IPS-NIHi7 (cell line): ENCODE measurements at regions not wholly inside any gene's neighbourhood (a gene's known extent, or its start where the extent isn't known, plus 50 kb on each side); places are given as distances from the start of the nearest gene placed in this dataset.

ENCODE experiments used
- DNase-seq: peaks from one replicate; pipeline ENCODE4 v3.0.0; 2012; ENCODE audit warnings: mixed read lengths; ENCODE audit errors: extremely low spot score

DNA sequence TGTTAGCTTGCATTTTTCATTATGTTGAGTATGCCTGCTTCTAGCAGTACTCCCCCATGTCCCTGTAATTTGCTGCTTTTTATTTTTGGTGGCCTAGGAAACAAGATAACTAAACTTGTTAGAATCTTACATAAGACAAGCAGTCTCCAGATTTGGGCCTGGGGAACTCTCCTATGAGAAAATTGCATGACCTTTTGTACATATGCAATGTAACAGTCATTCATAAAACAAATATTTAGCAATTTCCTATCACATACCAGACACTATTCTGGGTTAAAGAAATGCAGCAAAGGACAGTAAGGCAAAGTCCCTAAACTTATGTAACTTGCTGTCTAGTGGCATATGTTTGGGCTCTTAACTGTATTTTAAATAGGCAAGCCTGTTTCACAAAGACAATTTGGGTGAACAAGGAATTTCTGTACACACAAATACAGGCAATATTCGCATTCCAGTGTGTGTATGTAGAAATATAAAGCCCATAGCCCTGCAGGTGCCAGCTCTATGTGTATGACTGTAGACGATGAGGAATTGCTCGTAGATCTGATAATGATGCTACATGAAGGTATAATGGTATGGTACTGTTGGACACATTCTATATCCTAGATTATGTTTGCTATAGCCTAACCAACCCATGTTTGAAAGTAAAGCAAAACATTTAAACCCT is 305.2 kb upstream of the CITED2 start:
- DNase-seq = no peak

DNA sequence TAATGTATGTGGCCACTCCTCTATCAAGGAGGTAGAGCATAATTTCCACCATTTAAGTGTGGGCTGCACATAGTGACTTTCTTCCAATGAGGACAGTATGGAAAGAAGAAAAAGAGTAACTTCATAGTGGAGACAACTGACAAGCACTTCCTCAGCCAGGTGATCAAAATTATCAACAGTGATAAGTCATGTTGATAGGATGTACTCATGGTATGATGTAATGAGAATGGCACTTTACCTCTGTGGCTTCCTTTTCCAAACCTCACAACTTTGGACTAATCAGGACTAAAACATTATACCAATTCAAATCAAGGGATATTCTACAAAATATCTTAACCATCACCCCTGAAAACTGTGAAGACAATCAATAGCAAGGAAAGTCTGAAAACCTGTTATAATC is 302.3 kb upstream of the CITED2 start:
- DNase-seq = no peak

DNA sequence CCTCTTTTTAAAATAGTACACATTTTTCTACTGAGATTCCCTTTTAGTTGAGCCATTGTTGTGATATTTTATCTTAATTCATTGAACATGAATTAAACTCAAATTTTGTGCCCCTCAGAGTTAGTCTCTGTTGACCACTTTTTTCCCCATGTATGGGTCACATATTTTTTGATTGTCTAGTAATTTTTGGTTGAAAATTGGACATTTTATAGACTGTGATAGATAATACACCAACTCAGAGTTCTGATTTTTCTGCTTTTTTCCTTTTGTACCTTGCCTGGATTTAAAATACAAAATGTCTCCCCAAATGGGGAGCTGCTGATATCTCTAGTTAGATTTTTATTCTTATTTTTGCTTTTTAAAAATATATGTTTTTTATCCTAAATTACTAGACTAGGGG is 291.8 kb upstream of the CITED2 start:
- no peak for DNase-seq

DNA sequence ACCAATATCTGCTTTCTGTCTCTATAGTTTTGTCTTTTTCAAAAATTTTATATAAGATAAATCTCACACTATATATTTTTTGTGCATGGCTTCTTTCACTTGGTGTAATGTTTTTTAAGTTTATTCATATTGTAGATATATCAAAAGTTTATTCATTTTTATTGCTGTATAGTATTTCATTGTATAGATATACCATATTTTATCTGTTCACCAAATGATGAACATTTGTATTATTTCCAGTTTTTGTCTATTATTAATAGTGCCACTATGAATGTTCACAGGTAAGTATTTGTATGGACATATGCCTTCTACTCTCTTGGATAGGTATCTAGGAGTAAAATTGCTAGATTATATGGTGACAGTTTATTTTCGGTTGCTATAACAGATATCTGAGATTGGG is 289.5 kb upstream of the CITED2 start:
- no peak for DNase-seq

DNA sequence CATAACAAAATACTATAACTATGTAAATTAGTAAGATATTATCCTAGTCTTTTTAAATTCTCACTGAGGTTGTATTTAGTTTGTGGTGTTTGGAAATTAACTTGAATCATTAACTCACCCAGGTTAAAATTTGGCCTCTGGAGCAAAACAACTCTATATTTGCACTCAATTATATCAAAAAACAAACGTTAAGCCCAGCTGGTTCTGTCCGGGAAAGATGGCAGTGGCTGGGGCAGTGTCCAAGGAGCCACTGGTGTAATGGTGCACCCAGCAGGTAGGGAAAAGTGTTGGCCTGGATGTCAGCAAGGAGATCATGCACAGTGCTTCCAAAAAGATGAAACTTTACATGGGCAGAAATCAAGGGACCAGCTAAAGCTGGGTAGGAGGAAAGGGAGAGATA is 285.3 kb upstream of the CITED2 start:
- DNase-seq = no peak

DNA sequence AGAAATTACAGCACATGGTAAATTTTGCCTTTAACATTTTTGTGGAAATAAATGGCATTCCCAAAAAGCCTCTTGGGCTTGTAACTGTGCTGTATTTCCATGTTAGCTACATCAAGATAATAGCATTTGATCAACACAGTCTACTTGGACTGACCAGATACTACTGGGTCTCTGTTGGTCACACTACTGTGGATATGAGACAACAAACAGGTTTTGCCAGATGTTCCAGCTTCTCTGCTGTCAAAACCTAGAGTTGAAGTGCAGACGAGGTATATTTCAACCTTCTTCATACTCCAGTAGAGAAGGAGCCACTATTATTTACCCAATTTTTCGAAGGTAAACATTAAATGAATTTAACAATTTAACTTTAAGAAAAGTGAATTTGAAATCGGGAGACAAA is 284.7 kb upstream of the CITED2 start:
- no peak for DNase-seq

DNA sequence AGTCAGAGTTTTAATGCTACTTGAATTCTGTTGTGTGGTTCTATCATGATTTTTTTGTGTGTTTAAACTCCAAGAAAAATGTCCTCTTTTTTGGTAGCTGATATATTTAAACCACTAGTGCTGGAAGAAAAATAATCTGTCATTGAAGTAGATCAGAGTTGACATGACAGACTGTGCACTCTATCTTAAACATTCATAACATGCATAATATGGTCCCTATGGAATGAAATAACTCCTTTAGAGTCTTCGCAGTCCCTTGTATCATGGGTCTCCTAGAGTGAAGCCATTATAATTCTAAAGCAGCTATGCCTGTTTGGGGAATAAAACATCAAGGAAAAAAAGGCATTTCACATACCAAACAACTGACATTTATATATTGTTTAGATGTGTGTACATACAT is 282.7 kb upstream of the CITED2 start:
- no peak for DNase-seq

DNA sequence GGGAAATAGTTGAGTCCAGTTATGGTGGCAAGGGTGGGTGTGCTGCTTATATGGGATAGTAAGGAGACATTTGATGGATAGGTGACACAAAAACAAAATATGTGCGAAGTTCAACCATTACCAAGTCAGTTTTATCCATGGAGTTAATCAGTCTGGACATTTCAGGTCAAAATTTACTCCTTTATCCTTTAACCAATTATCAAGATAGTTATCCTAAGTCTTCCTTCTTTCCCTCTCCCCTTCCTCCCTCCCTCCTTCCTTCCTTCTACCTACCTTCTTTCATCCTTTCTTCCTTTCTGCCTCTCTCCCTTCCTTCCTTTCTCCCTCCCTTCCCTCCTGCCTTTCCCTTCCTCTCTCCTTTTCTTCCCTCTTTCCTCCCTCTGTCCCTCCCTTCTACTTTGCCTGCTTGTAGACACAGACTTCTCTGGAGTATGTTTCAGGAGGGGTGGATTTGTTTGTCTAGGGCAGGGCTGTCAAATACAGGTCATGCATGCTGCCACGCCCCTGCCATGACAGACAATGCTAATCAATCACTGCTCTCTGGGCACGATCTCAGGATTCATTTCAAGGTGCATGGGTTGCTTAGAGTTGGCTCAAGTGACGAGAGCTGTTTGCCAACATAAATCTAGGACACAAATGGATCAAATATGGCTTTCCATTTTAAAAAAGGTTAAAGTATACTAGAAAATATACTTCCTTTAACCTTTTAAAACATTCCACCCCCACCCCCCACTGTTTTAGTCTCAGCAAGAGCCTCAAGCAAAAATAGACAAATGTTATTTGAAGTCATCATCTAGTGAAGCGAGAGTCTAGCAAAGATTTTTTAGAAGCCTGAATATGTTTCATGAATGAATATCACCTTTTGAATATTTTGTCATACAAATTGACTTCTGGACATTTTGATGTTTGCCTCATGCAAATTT is 281.6 kb upstream of the CITED2 start:
- DNase-seq = no peak

DNA sequence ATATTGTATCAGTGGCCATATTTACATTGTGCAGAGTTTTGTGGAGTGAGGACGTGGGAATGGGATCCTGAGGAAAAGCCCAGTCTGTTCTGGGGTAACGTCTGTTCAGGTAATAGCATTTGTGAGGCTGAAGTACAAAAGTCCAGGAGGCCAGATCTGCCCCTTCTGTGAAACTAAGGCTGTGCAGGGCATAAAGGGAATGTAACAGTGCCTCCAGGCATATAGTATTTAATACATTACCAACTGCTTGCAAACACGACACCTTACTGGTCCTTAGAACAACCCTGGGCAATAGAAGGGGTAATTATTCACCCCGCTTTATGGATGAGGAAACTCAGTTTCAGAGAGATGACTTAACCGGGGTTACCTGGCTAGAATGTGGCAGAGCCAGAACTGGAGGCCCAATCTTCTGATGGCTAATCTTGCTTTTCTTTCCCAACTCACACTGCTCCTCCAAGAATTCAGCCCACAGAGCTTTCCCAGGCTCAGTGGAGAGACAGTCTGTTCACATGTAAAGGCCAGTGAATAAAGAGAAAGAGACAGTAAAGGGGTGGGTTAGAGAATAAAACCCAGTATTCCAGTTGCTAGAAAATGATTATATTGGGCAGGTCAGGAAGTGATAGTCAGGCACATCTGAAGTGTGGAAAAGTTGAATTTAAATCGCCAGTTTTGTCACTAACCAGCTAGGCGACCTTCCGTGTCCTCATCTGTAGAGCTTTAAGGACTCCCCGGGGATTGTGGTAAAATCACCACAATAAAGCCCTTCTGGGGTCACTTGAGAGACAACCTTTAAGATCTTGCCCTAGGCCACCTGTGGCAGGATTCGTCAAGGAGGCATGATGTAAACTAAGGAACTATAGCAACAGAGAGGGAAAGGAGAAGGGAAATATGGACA is 280.7 kb upstream of the CITED2 start:
- peak; percentile 23 for DNase-seq

DNA sequence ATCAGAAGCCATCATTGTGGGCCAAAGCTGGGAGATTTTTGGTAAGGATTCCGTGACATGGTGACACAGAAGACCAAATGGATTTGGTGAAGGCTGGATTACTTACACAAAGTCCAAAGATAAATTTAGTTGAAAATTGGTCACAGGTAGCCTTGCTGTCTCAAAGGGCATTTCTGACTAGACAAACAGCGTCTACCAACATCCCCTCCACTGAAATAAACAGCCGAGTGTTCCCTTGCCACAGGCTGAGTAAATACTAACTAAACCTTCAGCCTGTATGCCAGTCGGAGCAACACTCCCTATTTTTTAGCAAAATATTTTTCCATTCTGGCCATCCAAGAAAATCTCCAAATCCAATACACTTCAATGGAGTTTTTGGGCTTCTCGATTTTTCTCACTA is 279.9 kb upstream of the CITED2 start:
- DNase-seq = no peak

DNA sequence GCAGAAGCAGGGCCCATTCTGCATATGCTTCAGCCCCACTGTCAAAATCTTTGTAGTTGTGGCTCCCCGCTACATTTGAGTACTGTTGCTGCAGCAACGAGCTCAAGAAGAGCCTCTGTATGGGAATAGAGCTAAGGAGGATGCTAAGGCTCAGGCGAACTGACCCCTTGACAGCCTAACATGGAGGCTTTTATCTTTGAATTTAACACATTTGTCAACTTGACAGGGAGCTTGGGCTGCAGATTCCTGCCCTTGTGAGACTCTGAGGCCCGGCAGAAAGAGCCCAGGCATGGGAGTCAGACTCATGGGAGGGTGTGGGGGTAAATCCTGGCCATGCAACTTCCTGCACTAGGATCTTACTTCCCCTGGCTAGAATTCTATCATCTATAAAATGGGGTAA is 278.7 kb upstream of the CITED2 start:
- no peak for DNase-seq

DNA sequence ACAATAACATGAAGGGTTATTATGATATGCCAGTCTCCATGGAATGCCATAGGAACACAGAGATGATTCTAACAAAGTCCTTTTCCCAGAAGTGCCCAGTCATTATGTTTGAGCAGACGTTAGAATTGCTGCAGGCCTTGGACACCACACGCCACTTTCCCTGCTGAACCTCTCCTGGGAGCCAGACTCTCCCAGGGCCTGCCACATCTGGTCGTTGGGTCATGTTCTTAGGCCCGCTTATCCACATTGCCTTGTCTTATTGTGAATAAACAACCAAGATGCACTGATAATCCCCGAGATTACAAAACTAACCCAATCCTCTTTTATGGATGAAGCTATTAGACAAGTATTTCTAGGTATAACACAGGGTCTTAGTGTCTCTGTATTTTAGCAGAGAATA is 276.5 kb upstream of the CITED2 start:
- no peak for DNase-seq

DNA sequence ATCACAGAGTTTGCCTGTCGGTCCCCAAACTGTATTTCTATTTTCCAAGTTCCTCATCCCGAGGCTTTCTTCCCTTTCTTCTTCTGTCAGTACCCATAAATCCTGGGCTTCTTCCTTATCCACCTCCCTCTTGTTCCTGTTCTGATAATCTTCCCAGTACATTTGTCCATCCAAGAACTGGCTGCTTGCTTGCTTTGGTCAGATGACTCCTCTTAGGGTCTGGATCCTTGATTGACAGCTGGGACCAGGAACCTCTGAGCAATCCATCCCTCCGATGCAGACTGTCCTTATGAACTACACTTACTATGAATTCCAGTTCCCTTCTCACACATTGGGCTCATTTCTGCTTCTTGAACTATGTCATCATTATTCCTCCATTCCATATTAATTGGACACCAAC is 275.3 kb upstream of the CITED2 start:
- no peak for DNase-seq

DNA sequence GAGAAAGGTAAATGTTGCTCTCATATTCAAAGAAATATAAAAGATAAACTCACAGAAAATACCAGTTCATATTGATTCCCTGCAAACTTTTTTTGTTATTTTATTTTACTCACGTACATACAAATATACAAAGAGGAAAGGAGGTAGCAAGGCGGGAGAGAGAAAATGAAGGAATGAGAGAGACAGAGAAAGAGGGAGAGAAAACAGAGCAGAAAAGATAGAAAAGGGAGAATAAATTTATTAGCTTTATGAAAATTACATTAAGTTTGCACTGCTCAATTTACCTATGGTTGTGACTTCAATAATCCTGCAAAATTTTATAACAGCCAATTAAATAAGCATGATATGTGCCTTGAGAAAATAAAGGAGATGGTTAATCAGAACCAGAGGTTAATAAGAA is 274.7 kb upstream of the CITED2 start:
- no peak for DNase-seq

DNA sequence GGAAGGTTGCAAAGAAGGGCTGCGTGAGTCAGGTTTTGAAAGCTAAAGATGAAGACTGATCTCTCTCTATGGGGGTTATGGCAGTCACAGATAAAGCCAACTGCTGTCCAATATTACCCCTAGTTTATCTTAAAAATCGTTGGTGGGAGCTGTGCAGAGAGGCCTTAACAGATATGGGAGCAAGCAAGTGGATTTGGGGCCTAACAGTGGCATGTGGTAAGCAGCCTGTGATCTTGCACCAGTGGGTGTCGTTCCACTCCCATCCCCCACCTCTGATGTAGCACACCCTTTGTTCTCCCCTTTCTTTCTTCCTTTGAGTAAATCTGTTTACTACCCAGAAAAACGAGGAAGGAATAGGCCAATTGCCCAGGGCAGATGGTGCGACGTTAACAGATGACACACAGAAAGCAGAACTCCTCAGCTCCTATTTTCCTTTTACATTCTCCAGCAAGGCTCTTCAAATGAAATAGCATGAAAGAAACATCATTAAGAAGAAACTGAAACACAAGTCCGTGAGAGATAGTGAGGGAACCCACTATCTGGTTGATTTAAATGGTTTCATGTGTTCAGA is 274.1 kb upstream of the CITED2 start:
- no peak for DNase-seq

DNA sequence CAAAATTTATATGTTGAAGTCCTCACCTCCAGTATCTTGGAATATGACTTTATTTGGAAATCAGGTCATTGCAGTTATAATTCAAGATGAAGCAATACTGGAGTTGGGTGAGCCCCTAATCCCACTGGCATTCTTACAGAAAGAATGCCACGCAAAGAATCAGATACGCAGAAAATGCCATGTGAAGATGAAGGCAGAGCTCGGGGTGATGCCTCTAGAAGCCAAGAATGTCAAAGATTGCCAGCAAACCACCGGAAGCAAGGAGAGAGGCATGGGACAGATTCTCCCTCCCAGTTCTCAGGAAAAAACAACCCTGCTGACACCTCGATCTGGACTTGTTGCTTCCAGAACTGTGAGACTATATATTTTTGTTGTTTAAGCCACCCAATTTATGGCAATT is 273.4 kb upstream of the CITED2 start:
- DNase-seq = no peak

DNA sequence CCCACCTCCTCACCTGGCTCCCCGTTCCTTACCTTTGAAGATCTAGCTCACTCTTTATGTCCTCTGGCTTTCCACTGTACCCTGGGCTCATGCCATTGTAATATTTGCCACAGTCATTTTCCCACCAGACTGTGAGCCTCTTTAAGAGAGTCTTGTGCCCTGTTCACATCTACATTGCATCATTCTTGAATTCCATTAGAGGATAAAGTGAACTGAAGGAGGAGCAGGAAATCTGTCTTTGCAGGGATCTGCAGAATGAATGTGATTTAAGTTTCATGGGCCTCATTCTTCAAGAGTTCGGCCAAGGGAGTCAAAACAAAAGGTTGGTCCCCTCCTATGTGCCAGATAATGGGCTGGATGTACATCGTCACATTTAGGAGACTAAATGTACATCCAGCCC is 272.6 kb upstream of the CITED2 start:
- no peak for DNase-seq

DNA sequence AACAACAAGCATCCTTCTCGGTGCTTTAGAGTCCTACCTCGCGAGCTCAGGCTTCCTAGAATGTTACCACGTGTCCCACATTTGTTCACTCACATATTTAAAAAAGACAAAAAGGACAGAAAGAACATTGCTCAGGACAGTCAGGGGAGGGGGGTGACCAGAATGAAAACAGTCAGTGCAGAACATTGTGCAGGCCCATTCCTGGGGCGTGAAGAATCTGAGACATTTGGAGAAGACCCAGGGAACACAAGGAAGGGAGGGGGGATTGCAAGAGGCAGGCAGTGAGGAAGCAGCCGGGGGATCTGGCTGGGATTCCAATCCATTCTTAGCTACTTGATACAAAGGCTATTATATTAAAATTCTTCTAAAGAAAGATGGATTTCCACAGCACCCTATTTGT is 270.4 kb upstream of the CITED2 start:
- DNase-seq = no peak

DNA sequence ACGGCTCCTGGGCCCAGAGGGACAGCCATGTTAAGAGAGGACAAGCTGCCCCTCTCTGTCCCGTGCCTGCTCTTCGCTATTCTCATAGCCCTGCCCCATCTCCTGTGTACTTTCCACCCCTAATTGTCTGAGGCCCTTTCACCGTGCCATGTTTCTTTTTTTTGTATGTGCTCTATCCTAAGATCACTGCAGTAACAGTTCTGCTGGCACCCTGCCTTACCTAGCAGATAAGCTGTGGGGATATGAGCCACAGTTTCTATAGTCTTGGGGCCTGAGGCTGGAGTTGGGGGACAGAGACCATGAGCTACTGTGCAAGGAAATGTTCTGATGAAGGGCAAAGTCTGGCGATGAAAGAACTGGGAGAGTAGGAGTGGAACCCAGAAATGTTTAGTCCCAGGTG is 269.5 kb upstream of the CITED2 start:
- no peak for DNase-seq

DNA sequence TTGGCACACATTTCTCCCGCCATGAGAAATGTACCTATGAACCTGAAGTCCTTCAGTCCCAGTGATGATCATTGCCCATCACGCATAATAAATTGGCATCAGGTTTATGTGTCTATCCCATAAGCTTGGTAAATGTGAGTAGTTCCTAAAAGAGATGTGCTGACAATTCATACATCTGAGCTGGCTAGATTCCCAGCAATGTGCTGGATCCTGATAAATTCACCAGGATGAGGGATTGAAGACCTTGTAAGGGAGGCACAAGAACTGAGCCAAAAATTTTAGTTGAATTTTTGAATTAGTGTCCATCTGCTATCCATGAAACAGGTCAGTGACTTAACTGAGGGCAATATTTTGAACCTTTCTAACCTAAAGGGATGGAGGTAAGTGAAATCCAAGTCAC is 267.9 kb upstream of the CITED2 start:
- DNase-seq = no peak

DNA sequence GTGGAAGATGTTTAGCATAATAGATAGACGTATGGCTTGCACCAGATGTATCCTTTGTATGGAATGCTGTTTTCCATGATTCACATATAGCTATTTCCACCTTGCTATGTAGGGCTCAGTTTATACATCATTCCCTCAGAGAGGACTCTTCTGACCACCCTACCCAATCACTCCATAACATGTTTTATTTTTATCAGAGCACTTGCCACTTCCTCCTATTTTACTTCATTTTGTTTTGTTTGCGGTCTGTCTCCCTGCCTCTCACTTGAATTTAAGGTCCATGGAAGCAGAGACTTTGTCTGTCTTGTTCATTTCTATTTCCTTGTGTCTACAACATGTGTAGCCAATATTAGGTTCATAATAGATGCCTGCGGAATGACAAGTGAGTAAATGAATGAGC is 266.9 kb upstream of the CITED2 start:
- DNase-seq = no peak

DNA sequence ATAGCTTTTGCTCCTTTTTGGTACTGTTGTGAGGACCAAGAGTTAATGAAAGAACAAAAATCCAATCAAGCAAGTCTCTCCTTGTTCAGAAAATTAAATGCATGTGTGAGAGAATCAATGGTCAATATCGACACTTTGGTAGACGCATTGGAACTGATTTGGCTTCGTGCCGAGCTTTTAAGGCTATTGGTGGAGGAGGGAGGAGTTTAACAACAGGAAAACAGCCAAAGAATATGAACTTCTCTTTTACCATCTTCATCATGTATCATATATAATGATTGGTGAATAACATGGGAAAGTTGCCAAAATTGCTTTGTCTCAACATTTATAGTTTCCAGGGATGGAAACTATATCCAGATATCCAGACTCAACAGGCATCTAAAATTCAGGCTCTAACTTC is 266.5 kb upstream of the CITED2 start:
- no peak for DNase-seq
